HG02610 (cell line): ENCODE measurements at regions not wholly inside any gene's neighbourhood (a gene's known extent, or its start where the extent isn't known, plus 50 kb on each side); places are given as distances from the start of the nearest gene placed in this dataset.
"Not testable (repeated sequence)": the region's sequence is repeated elsewhere in the genome, so short reads cannot be mapped to it uniquely, and the experiment has no call there.

ENCODE experiments used
- ATAC-seq: cut with Tn5 transposase; IDR thresholded peaks from one replicate; pipeline ENCODE4 v1.9.1; 2021; ENCODE audit warnings: mild to moderate bottlenecking, moderate library complexity; ENCODE audit not compliant: unreplicated experiment

GRCh38 chr20:57780398-57780797, 70.6 kb upstream of the PMEPA1 start:
- ATAC-seq: no peak

DNA sequence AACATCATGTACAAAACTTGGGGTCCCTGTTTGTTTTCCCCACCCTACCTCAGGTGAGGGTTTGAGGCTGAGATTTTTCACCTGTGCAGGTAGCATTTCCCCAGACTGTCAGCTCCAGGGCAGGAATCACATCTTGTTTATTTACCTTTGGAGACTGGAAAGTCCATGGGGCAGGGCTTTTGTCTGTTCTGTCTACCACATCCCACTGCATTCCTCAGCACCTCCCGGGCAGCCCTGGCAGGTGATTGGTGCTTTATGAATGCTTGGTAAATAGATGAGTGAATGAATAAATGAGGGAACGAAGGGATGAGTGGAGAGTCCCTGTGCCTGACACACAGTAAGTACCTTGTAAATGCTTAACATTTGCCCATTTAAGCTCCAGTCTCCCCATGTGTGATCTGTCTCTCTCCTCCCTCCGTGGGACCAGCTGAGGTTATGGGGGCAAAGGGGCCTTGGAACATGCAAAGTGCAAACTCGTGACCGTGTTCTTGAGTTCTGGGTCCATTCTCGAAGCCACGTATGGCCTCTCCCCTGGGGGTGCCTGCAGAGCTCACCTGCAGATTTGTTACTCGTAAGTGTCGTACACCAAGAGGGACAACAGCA, 69.7 kb upstream of the PMEPA1 start:
- ATAC-seq: no peak

DNA sequence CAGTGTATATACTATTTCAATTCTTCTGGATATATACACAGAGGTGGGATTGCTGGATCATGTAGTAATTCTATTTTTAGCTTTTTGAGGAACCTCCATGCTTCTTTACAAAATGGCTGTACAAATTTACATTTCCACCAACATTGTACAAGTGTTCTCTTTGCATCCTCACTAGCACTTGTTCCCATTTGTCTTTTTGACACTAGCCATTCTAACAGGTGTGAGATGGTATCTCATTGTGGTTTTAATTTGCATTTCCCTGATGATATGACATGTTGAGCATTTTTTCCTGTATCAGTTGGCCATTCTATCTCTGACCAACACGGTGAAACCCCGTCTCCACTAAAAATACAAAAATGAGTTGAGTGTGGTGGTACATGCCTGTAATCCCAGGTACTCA, 68.1 kb upstream of the PMEPA1 start:
- no peak for ATAC-seq

GRCh38 chr20:57774951-57775350, 65.1 kb upstream of the PMEPA1 start:
- ATAC-seq: no peak

DNA sequence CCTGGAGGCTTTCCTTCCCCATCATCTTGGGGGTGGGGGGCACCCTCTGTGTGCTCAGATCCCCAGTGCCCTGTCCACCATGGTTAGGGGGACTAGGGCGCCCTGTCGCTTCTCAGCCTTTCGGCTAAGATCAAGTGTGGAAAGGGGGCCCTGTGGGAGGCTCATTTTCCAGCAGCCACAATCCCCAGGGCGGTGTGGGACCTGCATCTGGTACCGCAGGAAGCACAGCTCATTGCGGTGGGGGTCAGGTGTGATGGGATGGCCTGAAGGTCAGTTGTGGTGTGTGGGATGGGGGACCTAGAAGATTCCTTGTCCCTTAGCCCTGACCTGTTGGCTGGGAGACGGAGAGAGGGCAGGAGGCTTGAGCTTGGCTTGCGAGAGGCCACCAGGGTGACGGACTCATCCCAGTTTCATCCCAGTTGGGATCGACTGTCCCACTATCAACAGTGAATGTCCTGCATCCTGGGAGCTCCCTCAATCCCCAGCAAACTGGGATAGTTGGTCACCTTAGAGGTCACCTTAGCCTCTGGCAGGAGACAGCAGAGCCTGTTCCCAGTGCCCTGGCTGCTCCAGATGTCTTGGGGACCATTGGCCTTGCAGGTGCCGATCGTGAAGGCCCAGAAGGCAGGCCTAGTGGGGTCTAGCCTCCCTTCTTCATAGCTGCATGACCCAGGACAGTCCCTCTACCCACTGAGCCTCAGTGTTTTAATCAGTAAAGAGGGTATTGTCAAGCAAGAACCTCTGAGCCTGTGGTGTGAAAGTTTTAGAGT, 64.5 kb upstream of the PMEPA1 start:
- ATAC-seq: no peak

DNA sequence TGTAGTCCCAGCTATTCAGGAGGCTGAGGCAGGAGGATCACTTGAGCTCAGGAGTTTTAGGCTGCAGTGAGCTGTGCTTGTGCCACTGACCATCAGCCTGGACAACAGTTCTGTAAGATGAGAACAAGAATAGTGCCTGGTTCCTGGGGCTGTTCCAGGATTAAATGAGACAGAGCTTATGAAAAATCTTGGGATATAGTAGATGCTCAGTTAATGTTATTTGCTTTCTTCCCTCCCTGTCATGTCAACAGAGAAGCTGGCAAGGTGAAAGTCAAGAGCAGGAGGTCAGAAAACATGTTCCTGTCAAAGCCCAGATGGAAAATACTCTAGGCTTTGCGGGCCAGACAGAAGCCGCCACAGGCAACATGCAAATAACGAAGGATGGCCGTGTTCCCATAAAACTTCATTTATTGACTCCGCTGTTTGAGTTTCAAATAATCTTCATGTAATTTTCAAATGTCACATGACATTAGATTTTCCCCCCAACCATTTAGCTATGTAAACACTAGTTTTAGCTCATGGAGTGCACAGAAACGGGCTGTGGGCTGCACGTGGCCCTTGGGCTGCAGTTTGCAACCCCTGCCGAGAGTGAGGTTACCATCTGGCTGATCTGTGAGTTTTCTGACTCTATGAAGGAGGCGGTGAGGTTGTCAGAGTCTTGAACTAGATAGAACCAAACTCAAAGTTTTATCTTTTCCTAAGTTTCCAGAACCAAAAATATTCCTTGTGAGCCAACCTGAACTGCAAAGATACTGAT, 63.4 kb upstream of the PMEPA1 start:
- ATAC-seq: no peak

- no peak for ATAC-seq
Measured at GRCh38 chr20:57772349-57772964, 62.6 kb upstream of the PMEPA1 start.

GRCh38 chr20:57770852-57771720, 61.3 kb upstream of the PMEPA1 start:
- no peak for ATAC-seq

DNA sequence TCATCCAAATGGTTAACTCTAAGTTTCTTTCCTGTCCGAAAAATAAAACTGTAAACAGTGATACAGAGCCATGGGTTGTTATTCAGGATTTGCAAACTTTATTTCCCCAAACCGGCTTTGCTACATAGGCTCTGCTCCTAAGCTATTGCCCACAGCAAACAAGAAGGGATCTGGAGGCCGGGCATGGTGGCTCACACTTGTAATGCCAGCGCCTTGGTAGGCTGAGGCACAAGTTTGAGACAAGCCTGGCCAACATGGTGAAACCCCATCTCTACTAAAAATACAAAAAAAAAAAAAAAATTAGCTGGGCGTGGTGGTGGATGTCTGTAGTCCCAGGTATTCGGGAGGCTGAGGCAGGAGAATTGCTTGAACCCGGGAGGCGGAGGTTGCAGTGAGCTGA, 60.6 kb upstream of the PMEPA1 start:
- not testable (repeated sequence) for ATAC-seq

DNA sequence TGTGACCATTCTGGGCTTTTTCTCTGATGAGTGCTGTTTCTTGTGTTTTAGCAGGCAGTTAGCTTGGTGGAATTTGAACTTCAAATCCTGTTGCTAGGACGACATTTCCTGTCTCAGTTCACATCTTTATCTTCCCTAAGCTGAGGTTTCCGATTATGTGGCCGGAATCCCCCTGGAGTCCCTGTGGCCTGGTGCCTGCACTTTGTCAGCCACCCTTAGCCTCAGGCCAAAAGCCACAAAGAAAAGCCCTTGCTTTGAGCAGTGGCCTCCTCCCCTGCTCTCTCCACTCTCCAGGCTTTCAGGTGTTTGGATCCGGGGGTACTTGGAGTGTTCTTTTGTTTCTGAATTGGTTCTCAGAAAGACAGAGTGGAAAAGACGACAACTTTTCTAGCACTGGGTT, 59.9 kb upstream of the PMEPA1 start:
- ATAC-seq: no peak

GRCh38 chr20:57768519-57768918, 58.7 kb upstream of the PMEPA1 start:
- ATAC-seq: no peak

DNA sequence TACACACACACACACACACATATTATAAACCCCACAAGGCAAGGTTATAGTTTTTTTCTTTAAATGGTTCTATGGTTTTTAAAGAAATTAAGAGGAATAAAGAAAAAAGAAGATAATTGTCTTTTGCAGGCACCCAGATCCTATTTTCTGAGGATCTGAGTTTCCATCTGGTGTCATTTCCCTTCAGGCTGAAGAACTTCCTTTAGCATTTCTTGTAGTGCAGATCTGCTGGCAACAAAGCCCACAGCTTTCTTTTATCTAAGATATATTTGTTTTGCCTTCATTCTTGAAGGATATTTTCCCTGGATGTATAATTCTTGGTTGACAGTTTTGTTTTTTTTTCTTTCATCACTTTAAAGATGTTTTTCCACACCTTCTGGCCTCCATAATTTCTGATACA, 57.6 kb upstream of the PMEPA1 start:
- no peak for ATAC-seq

- no peak for ATAC-seq
Measured at GRCh38 chr20:57763235-57763595, 53.4 kb upstream of the PMEPA1 start.

DNA sequence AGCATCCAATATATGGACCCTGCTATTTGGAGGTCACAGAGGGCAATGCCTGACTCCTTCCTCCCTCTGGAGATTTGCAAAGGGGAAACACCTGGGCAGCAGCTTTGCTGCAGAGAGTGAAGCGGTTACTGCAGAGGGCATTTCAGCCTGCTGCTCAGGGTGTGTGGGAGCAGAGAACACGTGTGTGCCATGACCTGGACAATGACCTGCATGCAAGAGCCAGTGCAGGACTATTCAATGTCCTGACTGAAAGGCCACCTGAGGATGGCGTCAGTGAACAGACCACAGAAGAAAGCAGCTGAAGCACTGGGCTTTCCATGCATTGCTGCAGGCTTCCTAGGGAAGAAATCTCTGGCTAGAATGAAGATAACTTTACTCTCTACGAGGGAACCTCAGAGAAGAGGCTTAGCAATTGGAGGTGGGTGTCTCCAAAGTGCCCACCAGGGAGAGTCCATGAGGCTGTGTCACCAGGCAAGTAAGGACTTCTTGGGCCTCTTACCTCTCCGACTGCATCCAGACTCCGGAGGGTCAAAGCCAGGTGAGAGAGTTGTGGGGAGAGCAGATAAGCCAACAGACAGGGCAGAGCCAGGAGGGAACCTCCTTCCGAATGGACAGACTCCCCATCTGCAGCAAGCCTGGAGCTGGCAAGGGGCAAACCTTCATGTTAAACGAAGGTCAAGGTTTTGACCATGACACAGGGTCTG, 52.9 kb upstream of the PMEPA1 start:
- ATAC-seq: no peak

- ATAC-seq: no peak
Measured at GRCh38 chr20:57761413-57761734, 51.6 kb upstream of the PMEPA1 start.

GRCh38 chr20:57760698-57761412, 51.0 kb upstream of the PMEPA1 start:
- no peak for ATAC-seq

GRCh38 chr20:57759724-57760123, 49.9 kb upstream of the PMEPA1 start:
- no peak for ATAC-seq
